ENCODE measurements at regions not wholly inside any gene's neighbourhood (a gene's known extent, or its start where the extent isn't known, plus 50 kb on each side); places are given as distances from the start of the nearest gene placed in this dataset.
"Not testable (repeated sequence)": the region's sequence is repeated elsewhere in the genome, so short reads cannot be mapped to it uniquely, and the experiment has no call there.

- DNase-seq = no peak
Observed at GRCh38 chr11:90343673-90344072, 120.8 kb upstream of the CHORDC1 start.

- no peak for DNase-seq
Observed at GRCh38 chr11:90341986-90342385, 119.1 kb upstream of the CHORDC1 start.

GRCh38 chr11:90332415-90332814 is 109.6 kb upstream of the CHORDC1 start:
- DNase-seq = no peak

GRCh38 chr11:90330632-90331031 is 107.8 kb upstream of the CHORDC1 start:
- no peak for DNase-seq

- no peak for DNase-seq
Observed at GRCh38 chr11:90329043-90329442, 106.2 kb upstream of the CHORDC1 start.

- DNase-seq = no peak
Observed at GRCh38 chr11:90326647-90327046, 103.8 kb upstream of the CHORDC1 start.

GRCh38 chr11:90323289-90323688 is 100.4 kb upstream of the CHORDC1 start:
- no peak for DNase-seq

GRCh38 chr11:90321018-90321417 is 98.2 kb upstream of the CHORDC1 start:
- DNase-seq = peak in 1 of 5 experiments; percentile 19

GRCh38 chr11:90318651-90319050 is 95.8 kb upstream of the CHORDC1 start:
- DNase-seq = no peak

- no peak for DNase-seq
Observed at GRCh38 chr11:90310210-90310609, 87.4 kb upstream of the CHORDC1 start.

- DNase-seq = no peak
Observed at GRCh38 chr11:90309693-90310092, 86.8 kb upstream of the CHORDC1 start.

- no peak for DNase-seq
Observed at GRCh38 chr11:90294526-90294925, 71.7 kb upstream of the CHORDC1 start.

GRCh38 chr11:90294091-90294490 is 71.2 kb upstream of the CHORDC1 start:
- no peak for DNase-seq

GRCh38 chr11:90288212-90288821 is 65.5 kb upstream of the CHORDC1 start:
- peak in 1 of 5 experiments; percentile 22 for DNase-seq

- no peak for DNase-seq
Observed at GRCh38 chr11:90286640-90287039, 63.8 kb upstream of the CHORDC1 start.

- no peak for DNase-seq
Observed at GRCh38 chr11:90284171-90284570, 61.3 kb upstream of the CHORDC1 start.

GRCh38 chr11:90282551-90283071 is 59.8 kb upstream of the CHORDC1 start:
- not testable (repeated sequence) for DNase-seq

GRCh38 chr11:90274362-90274761 is 51.5 kb upstream of the CHORDC1 start:
- DNase-seq = no peak

Measured in T-helper 2 cell (primary cell).